ENCODE measurements at regions not wholly inside any gene's neighbourhood (a gene's known extent, or its start where the extent isn't known, plus 50 kb on each side); places are given as distances from the start of the nearest gene placed in this dataset.
A peak's percentile ranks its signal among the peaks of the same experiment; 100 is the strongest.

DNA sequence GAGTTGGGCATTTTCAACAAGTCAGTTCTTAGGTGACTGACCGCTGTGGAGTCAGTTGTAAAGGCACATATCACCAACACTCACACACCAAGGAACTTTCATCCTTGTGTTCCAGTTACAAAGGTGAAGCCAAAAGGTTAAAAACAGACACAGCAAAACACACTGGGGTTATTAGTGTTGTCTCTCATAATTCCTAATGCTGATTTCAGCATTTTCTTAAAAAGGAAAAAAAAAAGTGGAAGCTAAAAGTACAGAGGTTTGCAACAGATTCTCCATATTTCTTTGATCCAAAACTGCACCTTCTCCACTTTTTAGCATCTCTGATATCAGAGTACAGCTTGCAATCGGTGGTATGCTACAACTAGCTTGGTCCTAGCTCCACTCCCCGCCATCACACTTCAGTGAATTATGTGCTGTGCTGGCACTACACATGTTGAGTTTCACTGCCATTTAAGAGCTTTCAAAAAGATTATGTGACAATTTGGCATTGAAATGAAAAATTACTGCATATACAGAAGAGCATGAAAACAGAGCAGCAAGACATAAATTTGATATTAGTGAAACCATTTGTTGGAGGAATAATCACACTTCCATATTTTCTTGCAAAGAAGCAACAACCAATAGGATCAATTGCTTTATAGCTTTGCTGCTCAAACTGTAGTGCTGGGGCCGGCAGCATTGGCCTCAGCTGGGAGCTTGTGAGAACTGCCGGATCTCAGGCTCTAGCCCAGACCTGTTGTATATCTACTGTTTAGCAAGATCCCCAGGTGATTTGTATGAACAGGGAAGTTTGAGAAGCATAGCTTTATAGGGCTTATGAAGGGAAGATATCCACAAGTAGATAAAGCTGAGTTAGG is 62.3 kb upstream of the DAPL1 start:
- DNase-seq: no peak

DNA sequence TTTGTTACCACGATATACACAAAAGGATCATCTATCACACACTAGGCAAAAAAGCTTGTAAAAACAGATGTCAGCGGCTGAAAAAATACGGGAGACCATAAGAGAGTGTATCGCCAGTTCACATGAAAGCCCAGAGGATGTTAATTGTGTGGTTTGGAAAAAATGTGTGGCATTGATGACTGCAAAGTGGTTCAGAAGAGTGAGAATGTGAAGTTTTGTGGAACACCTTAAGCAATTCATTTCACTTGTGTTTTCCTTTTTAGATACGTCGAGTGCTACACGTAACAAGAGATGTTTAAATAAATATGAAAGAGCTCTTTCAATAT is 61.7 kb upstream of the DAPL1 start:
- DNase-seq: no peak

DNA sequence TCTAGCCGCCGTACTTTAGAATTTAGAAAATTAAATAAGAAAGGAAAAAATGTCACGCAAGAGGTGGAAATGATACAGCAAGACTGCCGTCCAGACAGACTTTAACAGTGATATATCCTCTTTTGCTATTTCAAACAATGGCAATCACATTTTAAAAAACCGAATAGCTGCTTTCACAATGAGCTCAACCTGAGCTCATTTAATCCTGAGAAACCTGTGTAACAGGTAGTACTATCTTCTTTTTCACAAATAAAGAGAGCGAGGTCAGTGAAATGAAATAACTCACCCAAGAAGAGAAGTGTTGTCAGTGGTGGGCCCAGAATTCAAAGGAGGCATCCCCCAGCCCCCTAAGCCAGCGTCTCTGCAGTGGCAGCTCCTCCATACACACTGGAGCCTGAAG is 60.7 kb upstream of the DAPL1 start:
- no peak for DNase-seq

DNA sequence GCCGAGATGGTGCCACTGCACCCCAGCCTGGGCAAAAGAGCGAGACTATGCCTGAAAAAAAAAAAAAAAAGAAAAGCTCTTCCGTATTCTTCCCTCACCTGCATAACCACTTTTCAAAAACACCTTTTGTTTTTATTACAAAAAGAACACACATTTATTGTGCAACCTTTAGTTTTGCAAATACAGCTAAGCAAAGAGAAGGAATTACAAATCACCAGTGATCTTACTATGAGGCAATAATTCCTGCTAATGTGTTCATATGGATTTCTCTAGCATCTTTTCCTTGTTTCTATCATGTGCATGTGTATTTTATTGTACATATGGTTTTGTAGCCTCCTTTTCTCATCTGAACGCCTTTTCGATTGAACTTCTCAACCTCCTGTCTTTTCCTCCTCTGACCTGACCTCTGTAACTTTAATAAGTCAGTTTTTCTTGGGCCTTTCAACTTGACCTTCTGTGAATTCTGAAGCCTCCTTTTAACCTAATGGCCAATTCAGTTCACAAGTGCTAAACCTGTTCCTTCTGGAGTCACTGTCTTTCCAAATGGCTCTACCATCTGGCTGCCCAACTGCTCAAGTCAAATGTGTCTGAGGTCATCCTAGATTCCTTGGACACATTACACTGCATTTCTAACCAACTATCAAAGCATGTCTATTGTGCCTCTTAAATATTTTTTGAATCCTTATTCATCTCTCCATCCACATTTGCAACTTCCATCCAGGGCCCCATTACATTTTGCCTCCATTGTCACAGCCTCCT is 59.1 kb upstream of the DAPL1 start:
- DNase-seq: no peak

DNA sequence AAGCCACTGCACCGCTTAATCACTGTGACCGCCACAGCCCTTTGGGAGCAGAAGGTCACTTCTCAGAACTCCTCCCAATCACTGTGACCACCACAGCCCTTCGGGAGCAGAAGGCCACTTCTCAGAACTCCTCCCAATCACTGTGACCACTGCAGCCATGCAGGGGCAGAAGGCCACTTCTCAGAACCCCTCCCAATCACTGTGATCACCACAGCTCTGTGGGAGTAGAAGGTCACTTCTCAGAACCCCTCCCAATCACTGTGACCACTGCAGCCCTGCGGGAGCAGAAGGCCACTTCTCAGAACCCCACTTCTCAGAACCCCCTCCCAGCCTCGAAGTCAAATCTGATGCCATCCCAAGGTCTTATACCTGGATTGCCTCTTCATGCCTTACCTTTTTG is 56.8 kb upstream of the DAPL1 start:
- DNase-seq: no peak

DNA sequence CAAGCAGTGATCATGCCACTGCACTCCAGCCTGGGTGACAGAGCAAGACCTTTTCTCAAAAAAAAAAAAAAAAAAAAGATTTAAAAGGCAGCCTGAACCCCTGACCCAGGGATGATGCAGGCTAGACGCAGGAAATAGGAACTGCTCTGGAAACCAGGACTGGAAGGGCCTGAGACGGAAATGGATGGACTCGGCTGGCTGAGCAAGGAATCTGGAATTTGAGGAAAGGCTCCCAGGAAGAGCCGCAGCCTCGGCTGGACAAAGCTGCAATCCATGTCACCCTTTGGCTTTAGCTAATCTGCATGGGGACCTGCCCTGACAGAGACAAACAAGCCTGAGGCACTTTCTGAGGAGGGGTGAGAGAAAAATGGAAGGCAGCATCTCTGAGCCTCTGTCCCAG is 55.0 kb upstream of the DAPL1 start:
- DNase-seq: no peak

DNA sequence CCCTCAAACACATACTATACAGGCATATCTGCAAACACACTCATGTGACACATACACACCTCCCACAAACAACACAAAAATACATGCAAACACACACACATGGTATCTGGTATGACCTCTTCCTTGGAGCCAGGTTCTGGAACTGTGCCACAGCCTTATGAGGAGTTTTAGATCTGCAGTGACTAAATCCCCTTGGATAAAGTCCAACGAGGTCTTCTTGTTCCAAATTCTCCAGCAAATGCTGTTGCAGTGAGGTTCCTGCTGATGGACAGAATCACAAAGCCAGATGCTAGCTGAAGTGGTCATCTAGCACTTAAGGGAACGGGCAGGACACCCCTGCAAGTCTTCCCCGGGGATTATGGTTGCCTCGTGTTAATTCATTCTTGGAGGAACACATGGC is 54.5 kb upstream of the DAPL1 start:
- DNase-seq: no peak

DNA sequence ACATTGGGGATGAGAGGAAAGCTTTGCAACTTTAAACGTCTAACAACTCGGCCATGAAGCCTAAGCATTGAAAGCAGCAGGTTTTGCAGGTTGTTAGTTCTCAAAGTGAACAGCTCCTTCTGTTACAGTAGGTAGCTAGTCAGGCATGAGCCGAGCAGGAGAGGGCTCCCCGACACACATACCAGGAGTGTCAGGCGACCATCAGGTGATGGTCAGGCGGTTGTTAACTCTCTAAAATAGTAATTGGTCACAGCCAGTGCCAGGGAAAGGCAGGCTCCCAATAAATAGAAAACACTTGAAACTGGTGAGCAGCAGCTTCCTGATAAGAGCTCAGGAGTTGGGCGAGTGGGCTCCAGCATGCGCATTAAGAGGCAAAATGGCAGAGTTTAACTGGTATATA is 53.5 kb upstream of the DAPL1 start:
- DNase-seq: no peak

DNA sequence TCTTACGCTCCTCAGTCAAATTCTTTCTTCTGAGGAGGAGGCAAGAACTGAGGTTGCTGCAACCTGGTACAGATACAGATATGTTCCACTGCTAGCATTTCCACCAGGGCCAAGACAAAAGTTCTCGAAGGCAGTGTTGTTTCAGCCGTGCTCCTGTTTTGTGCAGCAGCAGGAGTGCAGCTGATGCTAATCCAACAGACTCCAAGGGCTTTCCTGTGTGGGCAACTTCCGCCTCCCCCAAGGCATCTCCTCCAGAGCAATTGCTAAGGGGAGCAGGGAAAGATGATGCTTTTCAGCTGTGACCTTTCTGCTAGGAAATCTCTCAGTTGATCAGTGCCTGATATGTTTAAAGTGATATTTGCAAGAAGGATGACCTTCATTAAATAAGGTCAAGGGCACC is 52.6 kb upstream of the DAPL1 start:
- DNase-seq: no peak

DNA sequence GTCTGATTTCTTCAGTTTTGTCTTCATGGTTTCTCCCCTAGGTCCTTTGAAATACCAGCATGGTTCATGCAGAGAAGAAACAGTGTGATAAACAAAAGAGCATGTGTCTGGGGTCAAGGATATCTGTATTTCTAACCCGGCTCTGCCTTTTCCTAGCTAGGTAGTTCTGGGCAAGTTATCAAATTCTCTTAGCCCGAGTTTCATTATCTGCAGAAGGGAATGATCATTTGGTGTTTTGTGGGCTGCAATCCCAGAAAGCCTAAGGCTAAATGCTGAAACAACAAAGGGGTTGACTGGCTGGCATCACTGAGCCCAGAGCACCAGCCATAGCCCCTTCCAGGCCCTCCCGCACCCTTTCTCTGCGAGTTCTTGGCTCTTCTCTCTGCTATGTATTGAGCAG is 51.7 kb upstream of the DAPL1 start:
- DNase-seq: no peak

DNA sequence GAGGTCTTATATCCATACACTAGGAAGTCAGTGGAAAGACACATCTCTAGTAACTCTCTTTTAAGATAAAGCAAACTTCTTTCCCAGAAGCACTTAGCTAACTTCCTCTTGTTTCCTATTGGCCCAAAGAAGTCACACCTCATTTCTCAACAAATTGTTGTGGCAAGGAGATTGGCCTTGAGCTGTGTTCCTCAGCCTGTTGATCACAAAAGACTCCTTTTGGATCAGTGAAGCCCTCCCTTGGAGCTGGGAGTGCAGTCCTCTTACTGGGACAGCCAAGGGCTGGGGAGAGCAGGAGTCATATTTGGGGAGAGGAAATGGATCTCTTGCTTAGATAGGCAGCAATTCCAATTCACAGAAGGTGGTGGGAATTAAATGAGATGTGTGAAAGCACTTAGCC is 51.2 kb upstream of the DAPL1 start:
- no peak for DNase-seq

DNA sequence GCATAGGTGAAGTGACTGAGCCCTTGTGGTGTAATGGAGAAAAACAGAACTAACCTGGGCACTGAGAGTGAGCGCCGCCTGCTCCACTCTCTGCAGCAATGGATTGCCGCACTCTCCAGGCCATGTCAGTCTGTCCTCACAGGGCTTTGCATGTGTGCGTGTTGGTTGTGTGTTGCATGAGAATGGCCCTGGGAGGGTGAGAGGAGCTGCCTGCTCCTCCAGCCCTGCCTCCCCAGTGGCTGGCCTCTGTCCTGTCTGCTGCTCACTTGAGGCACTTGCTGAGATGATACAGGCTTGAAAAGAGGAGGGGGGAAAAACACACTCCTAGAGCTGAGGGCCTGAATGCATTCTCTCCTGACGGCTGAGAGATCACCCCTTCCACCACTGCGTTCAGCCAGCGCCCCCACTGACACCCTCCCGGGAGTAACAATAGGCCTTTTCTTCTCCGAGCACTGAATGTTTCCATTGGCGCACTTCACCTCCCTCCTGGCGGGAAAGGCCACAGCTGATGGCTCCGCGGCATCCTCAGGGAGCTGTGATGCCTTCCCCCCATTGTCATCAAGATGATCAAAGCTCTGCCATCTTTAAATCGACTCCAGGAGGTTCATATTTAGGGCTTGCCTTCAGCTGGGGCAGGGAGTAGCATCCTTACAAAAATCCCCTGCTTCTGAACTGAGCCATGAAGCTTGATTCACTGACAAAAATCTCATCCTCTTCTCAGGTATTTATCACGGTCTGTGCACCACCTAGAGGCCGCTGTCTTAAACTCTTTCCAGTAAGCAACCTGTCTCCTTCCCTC is 49.9 kb upstream of the DAPL1 start:
- DNase-seq: peak; percentile 55

Data from NCI-H1436 (cell line).